HCT116 (cell line): ENCODE measurements at regions not wholly inside any gene's neighbourhood (a gene's known extent, or its start where the extent isn't known, plus 50 kb on each side); places are given as distances from the start of the nearest gene placed in this dataset.

ENCODE experiments used
- ATAC-seq: fragments of 200-7000 bp; cut with Tn5 transposase; 2 replicates; pipeline ENCODE4 v1.9.1; 2020; ENCODE audit warnings: mild to moderate bottlenecking, moderate library complexity
- BruUV-seq: library from RNA; stranded (reverse); fragments of 400-500 nt; replicated peaks from 2 replicates; lab custom pipeline; 2021; lab: Mats Ljungman, UMichigan
- CTCF ChIA-PET: fragments of 300-600 bp; sonication (Branson Sonifier 250); formaldehyde crosslinking; loops from one replicate; lab custom pipeline; 2021; ENCODE audit warnings: antibody characterized with exemption; lab: Charles Lee
- POLR2A ChIA-PET: fragments of 300-600, 350-600 bp; sonication (Branson Sonifier 250); formaldehyde crosslinking; loops from one replicate; lab custom pipeline; 2021; ENCODE audit warnings: antibody characterized with exemption; lab: Charles Lee
- RAD21 ChIA-PET, 2 experiments: fragments of 300-600 bp; sonication (Branson Sonifier 250); formaldehyde crosslinking; loops; one replicate each; lab custom pipeline; 2023; ENCODE audit warnings: low total read pairs in 2 of 2; ENCODE audit not compliant: uncharacterized antibody in 2 of 2, unreplicated experiment in 2 of 2, low non-redundant PET in 1 of 2; lab: Charles Lee
- DNase-seq: peaks from one replicate; pipeline ENCODE4 v3.0.0-alpha.2; 2010; ENCODE audit warnings: low read depth, low spot score
- H2AFZ ChIP-seq: fragments of 200-600 bp; shearing (Covaris generic), sonication (generic); 2 replicates; pipeline ENCODE4 v1.6.1; 2017; ENCODE audit warnings: low read depth, mixed run types, mixed read lengths, antibody characterized with exemption, low read length; ENCODE audit not compliant: poor library complexity, severe bottlenecking
- H3K27ac ChIP-seq: 2 replicates; pipeline ENCODE4 v1.5.1; 2012; ENCODE audit warnings: low read depth, low read length
- H3K27me3 ChIP-seq: fragments of 200-600 bp; sonication (generic); 2 replicates; pipeline ENCODE4 v1.6.1; 2016; ENCODE audit warnings: mixed run types, low read length, mixed read lengths; ENCODE audit not compliant: insufficient read depth
- H3K36me3 ChIP-seq, 2 experiments: fragments of 200-500 bp in 1 of 2; fragments of 200-600 bp in 1 of 2; sonication (Bioruptor generic) in 1 of 2; sonication (generic) in 1 of 2; 2 replicates each; pipeline versions ENCODE4 v1.5.1 to v1.6.1; 2014 to 2016; ENCODE audit warnings: low read length in 2 of 2, inconsistent platforms in 1 of 2, mixed read lengths in 1 of 2, mixed run types in 1 of 2; ENCODE audit not compliant: insufficient read depth in 2 of 2, control insufficient read depth in 1 of 2
- H3K4me1 ChIP-seq, 2 experiments: fragments of 200-600 bp in 1 of 2; sonication (generic) in 1 of 2; 2 replicates each; pipeline versions ENCODE4 v1.5.1 to v1.6.1; 2012 to 2017; ENCODE audit warnings: low read length in 2 of 2, inconsistent platforms in 1 of 2, mild to moderate bottlenecking in 1 of 2, mixed read lengths in 1 of 2, mixed run types in 1 of 2, moderate library complexity in 1 of 2; ENCODE audit not compliant: insufficient read depth in 2 of 2, control insufficient read depth in 1 of 2
- H3K4me2 ChIP-seq: fragments of 200-600 bp; sonication (generic); 2 replicates; pipeline ENCODE4 v1.6.1; 2017; ENCODE audit warnings: mixed run types, low read length, mixed read lengths
- H3K4me3 ChIP-seq, 2 experiments: fragments of 200-600 bp in 1 of 2; sonication (generic) in 1 of 2; replicated peaks in 1 of 2; 2 replicates each; pipeline ENCODE4 v1.5.1; 2011 to 2016; ENCODE audit warnings: low read length in 2 of 2, control low read depth in 1 of 2, low read depth in 1 of 2, mild to moderate bottlenecking in 1 of 2, mixed read lengths in 1 of 2, mixed run types in 1 of 2
- H3K79me2 ChIP-seq: fragments of 200-600 bp; sonication (generic); 2 replicates; pipeline ENCODE4 v1.6.1; 2017; ENCODE audit warnings: mild to moderate bottlenecking, mixed run types, low read length, moderate library complexity, mixed read lengths; ENCODE audit not compliant: insufficient read depth
- H3K9ac ChIP-seq: fragments of 200-600 bp; sonication (generic); 2 replicates; pipeline ENCODE4 v1.6.1; 2016; ENCODE audit warnings: low read length, mixed read lengths
- H3K9me2 ChIP-seq: fragments of 200-600 bp; sonication (generic), shearing (Covaris generic); 2 replicates; pipeline ENCODE4 v1.6.1; 2017; ENCODE audit warnings: mixed run types, mild to moderate bottlenecking, moderate library complexity; ENCODE audit not compliant: insufficient read depth
- H3K9me3 ChIP-seq, 2 experiments: fragments of 200-500 bp in 1 of 2; fragments of 200-600 bp in 1 of 2; sonication (Bioruptor generic) in 1 of 2; sonication (generic) in 1 of 2; 2 replicates each; pipeline ENCODE4 v1.6.1; 2014 to 2017; ENCODE audit warnings: low read length in 2 of 2, mixed read lengths in 2 of 2, inconsistent platforms in 1 of 2, low read depth in 1 of 2, mild to moderate bottlenecking in 1 of 2, mixed run types in 1 of 2, moderate library complexity in 1 of 2; ENCODE audit not compliant: control insufficient read depth in 1 of 2, insufficient read depth in 1 of 2
- H4K20me1 ChIP-seq: fragments of 200-600 bp; sonication (generic), shearing (Covaris generic); 2 replicates; pipeline ENCODE4 v1.6.1; 2017; ENCODE audit warnings: mixed run types, mild to moderate bottlenecking, moderate library complexity; ENCODE audit not compliant: insufficient read depth
- CEBPB ChIP-seq: IDR thresholded peaks from 2 replicates; pipeline ENCODE4 v1.6.1; 2012; ENCODE audit warnings: low read depth
- EZH2 ChIP-seq: fragments of 200-600 bp; sonication (generic); IDR thresholded peaks from 2 replicates; pipeline ENCODE4 v1.6.1; 2017; ENCODE audit warnings: antibody characterized with exemption, mixed run types
- EZH2phosphoT487 ChIP-seq: fragments of 200-600 bp; IDR thresholded peaks from 2 replicates; pipeline ENCODE4 v1.6.1; 2018; ENCODE audit warnings: antibody characterized with exemption, borderline replicate concordance
- JUND ChIP-seq: IDR thresholded peaks from 2 replicates; pipeline ENCODE4 v1.6.1; 2012
- POLR2A ChIP-seq: IDR thresholded peaks from 2 replicates; pipeline ENCODE4 v1.7.0; 2011; ENCODE audit warnings: borderline replicate concordance; ENCODE audit not compliant: insufficient read depth, insufficient read length; ENCODE audit errors: extremely low read depth
- SIN3A ChIP-seq: IDR thresholded peaks from 2 replicates; pipeline ENCODE4 v1.6.1; 2012; ENCODE audit warnings: low read depth
- ZNF274 ChIP-seq: fragments of 200-500 bp; sonication (Bioruptor generic); IDR thresholded peaks from 2 replicates; pipeline ENCODE4 v1.6.1; 2014; ENCODE audit warnings: mild to moderate bottlenecking, low read depth, low read length, inconsistent platforms
- intact Hi-C: fragments of 100-400 bp; cut with micrococcal nuclease; formaldehyde crosslinking; loops from 2 replicates; pipeline ENCODE4 v1.10.0; 2022
- TF ChIP-seq, protein P1 (sequence below): IDR thresholded peaks from 2 replicates; pipeline ENCODE4 v1.6.1; 2012; ENCODE audit warnings: low read depth
- TF ChIP-seq, protein P2 (sequence below): IDR thresholded peaks from 2 replicates; pipeline ENCODE4 v1.6.1; 2012

GRCh38 chr7:153588586-153588985 lies 463.6 kb upstream of the DPP6 start:
- H3K4me2 ChIP-seq, result no peak overlapping the region
- ChIA-PET RAD21 (no interaction called here), POLR2A (no interaction called here), CTCF (no interaction called here)
- H3K27ac ChIP-seq, result no peak overlapping the region
- no peaks in the 10 kb centered on the region for H3K36me3 ChIP-seq
- H2AFZ ChIP-seq, result no peak overlapping the region
- no peaks in the 10 kb centered on the region for H4K20me1 ChIP-seq
- no peak for TF ChIP-seq POLR2A
- no peak for TF ChIP-seq SIN3A
- TF ChIP-seq CEBPB, result no peak
- TF ChIP-seq, protein P1, sequence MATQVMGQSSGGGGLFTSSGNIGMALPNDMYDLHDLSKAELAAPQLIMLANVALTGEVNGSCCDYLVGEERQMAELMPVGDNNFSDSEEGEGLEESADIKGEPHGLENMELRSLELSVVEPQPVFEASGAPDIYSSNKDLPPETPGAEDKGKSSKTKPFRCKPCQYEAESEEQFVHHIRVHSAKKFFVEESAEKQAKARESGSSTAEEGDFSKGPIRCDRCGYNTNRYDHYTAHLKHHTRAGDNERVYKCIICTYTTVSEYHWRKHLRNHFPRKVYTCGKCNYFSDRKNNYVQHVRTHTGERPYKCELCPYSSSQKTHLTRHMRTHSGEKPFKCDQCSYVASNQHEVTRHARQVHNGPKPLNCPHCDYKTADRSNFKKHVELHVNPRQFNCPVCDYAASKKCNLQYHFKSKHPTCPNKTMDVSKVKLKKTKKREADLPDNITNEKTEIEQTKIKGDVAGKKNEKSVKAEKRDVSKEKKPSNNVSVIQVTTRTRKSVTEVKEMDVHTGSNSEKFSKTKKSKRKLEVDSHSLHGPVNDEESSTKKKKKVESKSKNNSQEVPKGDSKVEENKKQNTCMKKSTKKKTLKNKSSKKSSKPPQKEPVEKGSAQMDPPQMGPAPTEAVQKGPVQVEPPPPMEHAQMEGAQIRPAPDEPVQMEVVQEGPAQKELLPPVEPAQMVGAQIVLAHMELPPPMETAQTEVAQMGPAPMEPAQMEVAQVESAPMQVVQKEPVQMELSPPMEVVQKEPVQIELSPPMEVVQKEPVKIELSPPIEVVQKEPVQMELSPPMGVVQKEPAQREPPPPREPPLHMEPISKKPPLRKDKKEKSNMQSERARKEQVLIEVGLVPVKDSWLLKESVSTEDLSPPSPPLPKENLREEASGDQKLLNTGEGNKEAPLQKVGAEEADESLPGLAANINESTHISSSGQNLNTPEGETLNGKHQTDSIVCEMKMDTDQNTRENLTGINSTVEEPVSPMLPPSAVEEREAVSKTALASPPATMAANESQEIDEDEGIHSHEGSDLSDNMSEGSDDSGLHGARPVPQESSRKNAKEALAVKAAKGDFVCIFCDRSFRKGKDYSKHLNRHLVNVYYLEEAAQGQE, result no peak
- no peak for TF ChIP-seq JUND
- no peak for TF ChIP-seq EZH2phosphoT487
- TF ChIP-seq, protein P2, sequence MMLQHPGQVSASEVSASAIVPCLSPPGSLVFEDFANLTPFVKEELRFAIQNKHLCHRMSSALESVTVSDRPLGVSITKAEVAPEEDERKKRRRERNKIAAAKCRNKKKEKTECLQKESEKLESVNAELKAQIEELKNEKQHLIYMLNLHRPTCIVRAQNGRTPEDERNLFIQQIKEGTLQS, result no peak
- TF ChIP-seq ZNF274, result no peak
- TF ChIP-seq EZH2, result no peak
- BruUV-seq, result no TSS peak
- no peaks in the 10 kb centered on the region for H3K4me1 ChIP-seq
- H3K27me3 ChIP-seq, result no peaks in the 10 kb centered on the region
- DNase-seq (no peak), ATAC-seq (no peak)
- no peak overlapping the region for H3K9ac ChIP-seq
- peaks cover 9 to 12% of the 10 kb centered on the region in 2 experiments; a peak in 2 of 4 replicates for H3K9me3 ChIP-seq
- intact Hi-C loops, result no loop called here
- no peak overlapping the region for H3K4me3 ChIP-seq
- H3K9me2 ChIP-seq, result no peaks in the 10 kb centered on the region
- H3K79me2 ChIP-seq, result no peaks in the 10 kb centered on the region
